Dermis microvascular lymphatic vessel endothelial cell (primary cell): ENCODE measurements at regions not wholly inside any gene's neighbourhood (a gene's known extent, or its start where the extent isn't known, plus 50 kb on each side); places are given as distances from the start of the nearest gene placed in this dataset.

Experiments
- DNase-seq, 2 donors: peaks; one replicate each; pipeline versions ENCODE4 v3.0.0 to v3.0.0-alpha.2; 2010; ENCODE audit warnings: low read depth in 2 of 2

DNA sequence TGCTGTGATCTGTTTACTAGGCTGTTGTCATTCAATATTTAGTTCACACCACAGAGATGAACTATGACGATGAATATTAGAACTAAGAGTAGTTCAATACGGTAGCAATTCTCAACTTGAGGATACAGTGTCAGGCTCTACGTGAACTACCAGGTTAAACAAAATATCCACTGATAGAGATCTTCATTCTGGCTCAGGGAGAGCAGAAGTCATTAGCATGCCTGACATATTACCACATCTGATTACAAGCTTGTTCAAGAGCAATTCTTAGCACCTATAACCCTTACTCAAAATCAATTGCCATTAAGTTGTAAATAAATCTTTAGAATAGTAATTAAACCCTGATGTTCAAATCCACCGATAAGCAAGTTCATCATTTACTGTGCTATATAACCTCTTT lies 207.2 kb downstream of the CHRM3 start:
- DNase-seq = no peak

DNA sequence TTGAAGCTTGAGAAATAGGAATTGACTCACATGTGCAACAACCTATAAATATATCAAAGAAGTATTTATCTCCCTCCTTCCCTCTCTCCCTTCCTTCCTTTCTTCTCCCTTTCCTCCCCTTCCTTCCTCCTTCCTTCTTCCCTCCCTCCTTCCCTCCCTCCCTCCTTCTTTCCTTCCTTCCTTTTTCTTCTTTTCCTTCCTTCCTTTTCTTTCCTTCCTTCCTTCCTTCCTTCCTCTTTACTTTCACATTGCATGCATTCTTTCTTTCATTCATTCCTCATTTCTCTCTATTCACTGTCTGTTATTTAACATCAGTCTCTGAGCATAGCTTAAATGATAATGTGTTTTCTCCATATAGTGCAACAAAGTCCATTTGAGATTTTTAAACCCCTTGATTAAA lies 214.2 kb downstream of the CHRM3 start:
- DNase-seq = no peak

DNA sequence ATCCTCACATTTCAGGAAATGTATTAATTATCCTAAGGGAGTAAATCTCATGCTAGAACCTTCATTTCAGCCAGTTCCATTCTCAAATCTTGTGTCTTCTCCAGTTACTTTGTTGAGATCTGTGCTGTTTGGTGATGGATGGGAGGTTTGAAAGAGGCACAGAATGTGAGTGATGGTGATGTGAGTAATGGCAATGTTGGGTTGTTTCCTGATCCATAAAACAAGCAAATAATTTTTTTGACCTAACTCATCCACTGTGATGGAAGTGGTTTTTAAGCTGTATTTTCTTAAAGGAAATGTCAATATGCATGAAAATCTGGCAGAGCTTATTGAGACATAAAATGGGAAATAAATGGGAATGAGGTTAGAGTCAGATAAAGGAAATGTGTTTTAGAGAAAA lies 214.7 kb downstream of the CHRM3 start:
- DNase-seq = no peak

DNA sequence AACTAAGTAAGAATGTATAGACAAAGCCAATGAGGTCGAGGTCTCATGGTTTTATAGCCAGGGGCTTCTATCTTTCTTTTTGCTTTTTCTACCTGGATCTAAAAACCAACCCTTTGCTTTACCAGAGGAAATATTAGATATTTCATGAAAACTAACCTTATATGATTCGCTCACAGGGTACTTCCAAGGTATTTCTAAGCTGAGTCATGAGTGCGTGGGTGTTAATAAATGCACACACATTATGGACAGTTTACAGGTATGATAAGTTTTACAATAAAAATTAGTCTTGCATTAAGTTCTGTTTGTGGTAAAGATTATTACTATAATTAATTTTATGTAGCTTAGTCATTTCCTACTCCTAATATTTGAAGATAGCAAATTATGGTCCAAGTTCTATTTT lies 217.2 kb downstream of the CHRM3 start:
- DNase-seq = no peak

DNA sequence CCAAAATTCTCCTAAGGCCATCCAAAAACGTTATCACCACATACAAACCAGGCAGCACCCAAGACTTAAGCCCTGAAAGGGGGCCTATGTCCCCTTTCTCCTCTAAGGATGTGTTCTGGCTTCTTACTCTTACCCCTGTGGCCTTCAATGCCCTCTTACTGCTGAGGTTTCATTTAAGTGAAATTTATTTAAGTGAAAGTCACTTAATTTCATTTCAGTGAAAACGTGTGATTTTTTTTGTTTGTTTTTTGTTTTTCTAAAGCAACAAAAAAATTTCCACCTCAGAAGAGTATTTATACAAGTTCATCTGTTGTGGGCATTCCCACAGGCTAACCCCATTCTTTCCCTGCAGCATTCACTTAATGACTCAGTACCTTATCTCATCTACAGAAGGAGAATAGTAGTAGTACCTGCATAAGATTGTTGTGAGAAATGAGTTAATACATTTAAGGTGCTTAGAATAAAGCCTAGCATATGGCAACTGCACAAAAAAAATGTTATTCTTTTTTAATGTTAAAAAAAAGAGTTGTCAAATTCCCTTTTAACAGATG lies 220.6 kb downstream of the CHRM3 start:
- DNase-seq = no peak

DNA sequence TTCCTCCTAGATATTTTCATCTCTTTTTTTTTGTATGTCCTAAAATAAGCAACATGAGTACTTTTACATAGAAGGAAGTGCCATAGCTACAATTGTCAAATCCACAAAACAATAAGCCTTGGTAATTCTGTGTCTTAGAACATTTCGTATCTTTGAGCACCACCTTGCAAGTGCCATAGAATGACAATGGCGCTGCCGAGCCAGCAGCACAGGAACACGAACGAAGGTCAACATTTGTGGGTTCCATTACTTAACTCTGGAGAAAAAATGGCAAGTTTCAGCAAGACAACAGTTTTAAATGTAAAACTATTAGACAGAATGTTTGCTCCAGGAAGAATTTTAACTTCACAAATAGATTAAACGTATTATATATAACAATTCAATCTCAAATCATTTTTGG lies 222.1 kb downstream of the CHRM3 start:
- DNase-seq = no peak

DNA sequence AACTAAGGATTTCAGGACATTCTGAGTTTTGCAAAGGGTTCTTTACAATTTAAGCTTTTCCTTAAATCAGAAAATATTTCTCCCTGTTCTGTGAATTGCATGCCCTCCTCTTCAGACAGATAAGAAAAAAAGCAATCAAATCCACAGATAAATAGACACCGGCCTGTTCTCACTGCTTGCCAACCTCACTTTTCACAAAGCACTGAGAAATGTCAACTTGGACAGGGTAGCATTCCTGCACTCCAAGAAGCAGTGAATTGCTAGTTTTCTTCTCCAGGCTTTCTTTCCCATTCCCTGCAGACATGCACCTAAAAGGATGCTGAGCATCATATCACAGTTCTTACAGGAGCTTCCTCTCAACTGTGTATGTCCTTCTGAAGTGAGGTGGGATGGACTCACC lies 226.0 kb downstream of the CHRM3 start:
- no peak for DNase-seq

DNA sequence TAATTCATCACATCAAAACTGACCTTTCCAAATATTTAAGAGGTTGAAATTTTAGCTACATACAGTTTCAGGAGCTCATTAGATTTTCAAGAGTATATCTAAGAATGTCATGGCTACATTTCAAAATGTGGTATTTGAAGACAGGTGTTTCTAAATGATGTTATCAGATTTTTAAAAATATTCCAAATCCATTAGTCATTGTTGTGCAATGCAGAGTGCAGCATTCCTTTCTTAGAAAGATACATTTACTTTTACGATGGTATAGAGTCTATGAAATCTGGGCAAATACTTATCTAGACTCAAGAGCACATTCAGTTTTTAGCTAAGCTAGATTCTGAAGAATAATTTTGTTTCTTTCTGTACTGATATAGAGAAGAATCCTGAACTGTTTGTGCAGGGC lies 230.3 kb downstream of the CHRM3 start:
- no peak for DNase-seq

DNA sequence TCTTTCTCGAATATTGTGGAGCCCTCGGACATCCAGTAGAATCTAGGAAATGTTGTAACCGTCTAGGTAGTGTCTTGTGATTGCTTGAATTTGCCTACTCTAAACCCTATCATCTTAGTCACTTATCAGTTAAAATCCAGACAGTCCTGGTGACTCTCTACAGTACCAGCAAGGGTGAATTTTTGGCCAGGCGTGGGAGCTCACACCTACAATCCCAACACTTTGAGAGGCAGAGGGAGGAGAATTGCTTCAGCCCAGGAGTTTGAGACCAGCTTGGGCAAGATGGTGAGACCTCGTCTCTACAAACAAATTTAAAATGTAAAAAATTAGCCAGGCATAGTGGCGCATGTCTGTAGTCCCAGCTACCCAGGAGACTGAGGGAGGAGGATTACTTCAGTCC lies 230.9 kb downstream of the CHRM3 start:
- no peak for DNase-seq

DNA sequence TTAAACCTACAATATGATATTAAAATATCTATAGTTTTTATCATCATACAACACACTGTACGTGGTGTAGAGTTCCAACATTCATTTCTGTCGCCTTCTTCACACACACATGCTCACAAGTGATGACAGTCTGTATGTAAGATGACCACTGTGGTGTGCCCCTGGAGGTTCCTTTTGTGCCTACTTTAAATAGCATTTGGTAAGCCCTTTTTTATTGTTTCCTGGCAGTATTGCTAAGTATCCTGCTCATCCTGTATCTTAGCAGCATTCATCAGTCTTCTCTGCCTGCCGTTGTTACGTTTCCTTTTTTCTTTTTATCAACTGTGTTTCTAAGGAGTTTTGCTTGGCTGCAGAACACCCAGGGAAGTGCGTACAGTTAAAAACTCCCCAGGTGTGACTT lies 231.4 kb downstream of the CHRM3 start:
- DNase-seq = no peak

DNA sequence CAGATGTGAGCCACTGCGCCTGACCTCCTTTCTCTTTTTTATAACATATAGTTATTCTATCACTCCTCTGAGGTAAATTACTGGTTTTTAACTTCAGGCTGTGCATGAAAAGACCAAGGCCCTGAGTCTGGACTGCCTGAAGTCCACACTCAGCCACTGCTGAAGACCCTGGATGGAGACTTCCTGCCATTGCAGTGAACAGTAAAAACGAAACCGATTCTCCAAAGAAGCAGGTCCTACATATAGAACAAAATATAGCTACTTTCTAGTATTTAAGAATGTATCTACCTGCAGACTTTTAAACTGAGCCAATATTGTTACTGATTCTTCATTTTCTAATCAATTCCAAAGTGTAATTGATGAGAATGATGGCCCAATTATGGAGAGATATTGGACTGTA lies 232.8 kb downstream of the CHRM3 start:
- no peak for DNase-seq

DNA sequence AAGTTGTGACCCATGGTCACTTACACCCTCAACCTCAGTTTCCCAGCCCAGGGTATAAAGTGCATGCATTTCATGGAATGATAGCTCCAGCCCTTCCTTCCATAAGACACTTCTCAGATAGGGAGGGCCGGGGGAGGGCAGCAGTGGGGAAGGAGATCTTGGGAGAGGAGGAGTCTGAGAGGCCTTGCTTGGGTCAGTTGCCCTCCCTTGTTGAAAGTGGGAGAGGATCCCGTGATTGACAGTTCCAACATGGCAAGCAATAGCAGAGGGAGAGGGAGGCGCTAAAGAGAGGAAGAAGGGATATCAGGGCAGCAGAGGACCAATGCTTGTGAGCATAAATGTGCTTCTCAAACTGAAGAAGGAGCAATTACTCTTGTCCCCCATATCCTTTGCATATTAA lies 244.4 kb downstream of the CHRM3 start:
- no peak for DNase-seq

DNA sequence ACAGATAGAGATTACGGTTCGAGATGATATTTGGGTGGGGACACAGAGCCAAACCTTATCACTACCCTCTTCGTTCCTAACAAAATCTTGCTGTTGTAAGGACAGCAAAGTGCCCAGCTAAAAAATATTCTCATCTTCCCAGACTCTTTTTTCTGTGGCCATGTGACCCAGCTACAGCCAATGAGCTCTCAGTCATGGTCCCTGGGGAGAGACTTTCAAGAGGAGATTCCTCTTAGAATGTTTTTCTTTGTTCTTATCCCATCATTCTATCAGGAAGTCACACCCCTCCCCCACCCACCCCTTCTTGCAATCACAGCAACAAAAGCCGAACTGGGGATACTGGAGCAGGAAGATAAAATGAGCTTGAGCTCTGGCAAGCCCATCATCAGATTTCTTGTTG lies 247.1 kb downstream of the CHRM3 start:
- no peak for DNase-seq

DNA sequence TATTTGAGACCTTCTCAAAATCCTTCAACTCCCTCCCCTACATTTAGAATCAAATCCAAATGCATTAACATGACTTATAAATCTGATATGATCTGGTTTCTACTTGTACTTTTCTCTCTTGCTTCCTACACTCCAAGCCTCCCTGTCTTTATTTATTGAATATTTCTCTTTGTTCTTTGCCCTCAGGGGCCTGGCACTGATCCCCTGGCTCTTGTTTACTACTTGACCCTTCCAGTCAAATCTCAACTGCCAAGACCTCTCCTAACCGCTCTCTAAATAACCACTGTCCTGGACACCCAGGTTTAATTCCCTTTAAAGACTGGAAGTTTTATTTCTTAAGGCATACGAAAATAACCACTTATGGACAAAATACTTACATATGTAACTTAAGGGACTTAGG lies 248.9 kb downstream of the CHRM3 start:
- DNase-seq = no peak

DNA sequence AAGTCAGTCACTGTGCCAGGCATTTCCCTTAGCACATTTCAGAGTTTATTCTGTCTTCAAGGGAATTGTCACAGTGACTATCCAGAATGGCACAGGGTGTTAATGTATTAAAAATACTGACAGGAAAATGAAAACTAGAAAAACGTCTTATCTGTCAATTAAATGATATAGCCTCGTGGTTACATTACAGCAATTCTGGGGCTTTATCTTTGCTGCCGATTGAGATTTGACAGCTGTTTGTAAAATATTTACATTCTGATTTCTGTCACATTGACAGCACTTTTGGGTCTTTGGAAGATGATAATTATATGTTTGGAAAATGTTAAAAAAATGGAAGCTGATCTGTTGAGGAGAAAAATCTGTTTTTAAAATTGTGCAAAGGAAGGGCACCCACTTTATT lies 250.0 kb downstream of the CHRM3 start:
- no peak for DNase-seq

DNA sequence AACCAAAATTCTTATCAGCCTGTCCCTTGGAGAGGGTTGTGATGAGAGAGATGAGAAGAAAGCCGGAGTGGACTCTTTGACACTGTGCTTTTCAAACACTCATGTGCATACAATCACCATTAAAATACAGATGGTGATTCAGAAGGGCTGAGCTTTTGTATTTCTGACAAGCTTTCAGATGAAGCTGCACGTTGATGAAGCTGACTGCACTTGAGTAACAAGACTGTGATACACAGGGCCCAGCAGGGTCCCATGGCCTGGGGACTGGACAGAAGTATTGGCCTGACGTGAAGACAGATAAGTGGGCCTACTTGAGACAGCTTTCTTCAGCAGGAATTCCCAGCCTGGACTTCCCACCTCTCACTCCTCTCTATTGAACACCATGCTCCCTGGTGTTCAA lies 258.2 kb downstream of the CHRM3 start:
- DNase-seq = no peak

DNA sequence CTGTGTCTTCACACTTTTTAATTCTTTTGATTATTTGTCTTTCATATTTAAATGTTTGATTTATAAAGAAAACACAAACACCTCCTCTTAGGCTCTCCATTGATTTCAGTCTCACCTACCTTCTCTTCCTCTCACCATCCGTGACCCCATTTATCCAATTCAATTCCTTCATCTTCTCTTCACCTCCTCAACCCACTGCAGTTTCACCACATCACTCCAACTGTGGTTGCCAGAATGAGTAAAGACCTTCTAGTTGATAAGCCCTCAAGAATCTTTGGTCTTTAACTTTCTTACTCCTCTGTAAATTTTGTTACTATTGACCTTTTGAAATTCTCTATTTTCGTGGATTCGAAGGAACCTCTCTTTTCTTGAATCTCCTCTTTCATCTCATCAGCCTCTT lies 260.7 kb downstream of the CHRM3 start:
- no peak for DNase-seq

DNA sequence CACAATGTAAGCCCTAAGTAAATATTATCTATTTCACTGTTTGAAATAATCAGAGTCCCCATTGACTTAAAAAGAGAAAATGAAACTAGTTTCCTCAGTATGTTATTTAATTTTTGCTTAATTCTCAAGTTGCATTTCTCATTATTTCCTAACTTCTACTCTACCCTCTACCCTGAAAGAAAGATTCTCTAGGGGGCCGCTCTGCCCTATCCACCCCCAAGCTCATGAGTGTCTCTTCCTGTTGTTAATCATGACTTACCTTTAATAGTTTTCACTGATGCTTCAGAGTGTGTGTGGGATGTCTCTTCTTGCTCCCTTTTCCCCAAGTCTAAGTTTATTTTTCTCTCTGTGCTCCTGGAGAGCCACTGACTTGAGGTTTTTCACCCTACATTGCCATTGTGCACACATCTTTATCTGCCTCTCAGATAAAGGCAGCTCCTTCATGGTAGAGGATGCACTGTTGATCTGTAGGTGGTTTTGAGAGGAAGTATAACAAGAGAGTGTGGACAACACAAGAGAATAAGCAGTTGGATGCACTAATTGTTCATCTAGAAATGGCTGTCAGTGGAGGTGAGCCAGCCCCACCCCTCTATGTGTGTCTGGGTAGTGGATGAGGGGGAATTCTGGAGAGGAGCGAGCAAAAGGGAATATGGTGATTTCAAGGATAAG lies 261.7 kb downstream of the CHRM3 start:
- DNase-seq = no peak

DNA sequence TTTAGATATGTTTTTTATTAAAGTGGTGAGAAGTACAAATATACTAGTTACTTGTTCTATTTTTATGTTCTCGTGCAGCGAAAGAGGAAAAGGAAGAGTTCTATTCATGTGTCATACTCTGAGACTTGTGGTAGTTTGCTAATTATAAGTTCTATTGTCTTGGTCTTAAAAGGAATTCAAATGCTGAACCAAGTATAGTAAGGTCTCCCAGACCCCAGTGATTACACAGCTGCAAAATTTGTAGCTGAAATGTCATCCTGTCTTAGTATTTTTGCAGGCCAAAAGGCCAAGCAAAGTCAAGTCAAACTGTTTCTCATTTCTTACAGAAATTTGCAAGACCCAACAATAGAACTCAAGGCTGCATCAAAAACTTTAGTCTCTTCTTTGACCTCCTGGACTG lies 268.7 kb downstream of the CHRM3 start:
- DNase-seq = no peak

DNA sequence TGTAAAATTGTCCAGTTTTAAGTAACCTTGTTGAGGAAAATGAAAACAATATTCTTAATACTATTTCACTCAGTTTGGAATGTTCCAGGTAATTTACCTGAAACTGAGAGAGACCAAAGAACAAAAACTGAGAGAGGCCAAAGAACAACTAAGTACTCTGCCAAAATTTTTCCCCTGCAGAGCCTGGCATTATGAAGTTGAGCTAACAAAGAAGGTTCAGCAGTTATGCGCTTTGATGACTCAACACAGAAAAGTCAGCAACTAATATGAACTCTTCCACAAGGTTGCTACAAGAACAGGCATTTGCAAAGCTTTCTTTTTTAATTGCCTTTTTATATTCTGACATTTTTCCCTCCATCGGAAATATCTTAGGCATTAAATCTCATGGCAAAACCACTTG lies 270.9 kb downstream of the CHRM3 start:
- no peak for DNase-seq

DNA sequence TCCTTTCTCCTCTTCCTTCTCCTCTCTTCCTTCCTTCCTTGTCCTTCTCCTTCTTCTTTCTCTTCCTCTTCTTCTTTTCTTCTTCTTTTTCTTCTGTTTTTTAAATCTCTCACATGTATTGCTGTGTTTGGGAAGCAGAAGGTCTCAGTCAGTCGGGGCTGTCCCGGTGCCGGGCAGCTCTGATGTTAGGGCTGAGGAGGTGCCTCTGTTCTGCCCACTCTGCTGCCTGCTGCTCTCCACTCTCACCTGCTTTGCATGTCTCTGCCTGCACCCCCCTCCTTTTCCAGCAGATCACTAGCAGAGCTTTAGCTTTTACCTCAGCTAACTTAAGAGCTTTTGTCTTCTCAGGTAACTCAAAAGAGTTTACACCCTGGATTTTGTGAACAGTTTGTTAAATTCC lies 276.6 kb downstream of the CHRM3 start:
- no peak for DNase-seq

DNA sequence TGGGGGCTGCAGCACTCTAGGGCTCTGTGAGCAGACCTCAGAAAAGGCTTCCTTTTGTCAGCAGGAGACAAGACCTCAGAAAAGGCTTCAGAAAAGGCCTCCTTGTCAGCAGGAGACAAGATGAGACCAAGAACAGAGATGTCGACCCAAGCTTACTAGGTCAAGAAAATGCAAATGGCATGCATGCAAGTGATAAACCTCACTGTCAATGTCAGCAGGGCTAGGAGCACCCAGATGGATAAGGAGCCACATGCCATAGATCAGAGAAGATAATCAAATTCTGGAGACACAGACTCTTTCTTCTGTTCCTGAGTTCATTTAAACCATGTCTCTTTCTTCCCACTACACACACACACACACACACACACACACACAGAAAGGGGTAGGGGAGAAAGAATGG lies 285.9 kb downstream of the CHRM3 start:
- no peak for DNase-seq

DNA sequence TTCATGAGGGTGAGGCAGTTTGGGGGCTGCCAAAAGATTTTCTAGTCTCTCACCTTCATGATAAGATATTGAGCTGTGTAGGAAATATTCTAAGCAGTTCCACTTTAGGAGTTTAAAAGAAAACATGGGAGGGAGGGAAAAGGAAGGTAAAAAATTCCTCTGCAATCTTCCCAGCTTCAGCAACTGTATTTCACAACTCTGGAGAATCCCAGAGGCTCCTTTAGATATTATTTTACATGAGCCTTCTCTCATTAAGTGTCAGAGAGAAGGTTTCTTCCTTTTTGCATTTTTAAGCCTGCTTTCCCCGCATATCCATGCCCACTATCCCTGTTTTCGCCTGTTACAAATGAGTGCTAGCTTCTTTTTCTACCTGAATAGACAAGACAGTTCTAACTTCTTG lies 289.4 kb downstream of the CHRM3 start:
- no peak for DNase-seq
